ENCODE measurements at regions not wholly inside any gene's neighbourhood (a gene's known extent, or its start where the extent isn't known, plus 50 kb on each side); places are given as distances from the start of the nearest gene placed in this dataset.
"Not testable (repeated sequence)": the region's sequence is repeated elsewhere in the genome, so short reads cannot be mapped to it uniquely, and the experiment has no call there.

GRCh38 chr10:83982812-83983211 is 156.5 kb upstream of the GHITM start:
- no peak for DNase-seq (ENCODE audit: low read depth in 2 of 2)

DNA sequence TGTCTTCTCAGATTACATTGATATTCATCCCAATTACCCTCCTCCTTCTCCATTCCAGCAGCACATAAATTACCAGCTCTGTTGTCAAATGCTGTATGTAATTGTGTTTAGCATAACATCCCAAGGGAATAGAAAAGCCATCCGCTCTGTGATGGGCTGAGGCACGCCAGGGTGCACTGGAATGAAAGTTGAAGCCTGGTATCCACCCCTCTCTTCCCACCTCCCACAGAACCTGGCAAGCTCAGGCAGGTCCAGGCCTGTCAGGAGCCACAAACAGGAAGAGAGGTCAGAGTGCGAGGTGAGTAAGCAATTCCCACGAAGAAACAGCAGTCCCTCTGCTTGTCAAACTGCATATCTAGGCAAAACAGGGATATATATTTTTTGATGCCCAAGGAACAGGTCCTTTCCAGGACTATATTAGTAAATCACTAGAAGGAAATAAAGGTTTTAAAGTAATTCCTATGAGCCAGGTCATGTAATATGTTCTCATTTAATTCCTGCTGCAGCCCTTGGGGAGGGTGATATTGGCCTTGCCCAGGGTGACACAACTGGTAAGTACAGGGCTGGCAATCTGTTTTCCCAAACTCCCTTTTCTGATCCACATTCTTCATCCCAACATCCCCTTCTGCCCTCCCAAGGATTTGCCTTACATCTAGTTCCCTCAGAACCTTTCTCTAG is 155.6 kb upstream of the GHITM start:
- no peak for DNase-seq (ENCODE audit: low read depth in 2 of 2)

GRCh38 chr10:83984256-83984640 is 155.1 kb upstream of the GHITM start:
- DNase-seq (ENCODE audit: low read depth in 2 of 2): no peak

DNA sequence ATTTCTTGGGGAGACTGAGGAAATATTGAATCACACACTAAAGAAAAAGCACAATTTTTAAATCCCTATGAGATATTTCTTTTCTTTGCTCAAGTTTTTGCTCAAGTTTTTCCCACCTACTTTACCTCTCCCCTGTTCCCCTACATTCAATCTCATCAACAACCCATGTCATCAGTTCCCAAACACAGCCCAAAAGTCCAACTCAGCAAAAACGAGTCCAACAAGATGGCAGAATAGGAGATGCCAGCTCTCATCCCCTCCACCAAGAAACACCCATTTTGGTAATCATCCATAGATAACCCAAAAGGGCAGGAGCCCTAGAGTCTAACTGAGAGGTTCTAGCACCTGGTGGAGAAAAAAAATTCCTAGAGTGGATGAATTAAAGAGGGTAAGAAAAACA is 152.5 kb upstream of the GHITM start:
- no peak for DNase-seq (ENCODE audit: low read depth in 2 of 2)

- DNase-seq (ENCODE audit: low read depth in 2 of 2): no peak
Measured at GRCh38 chr10:83987216-83987615, 152.1 kb upstream of the GHITM start.

DNA sequence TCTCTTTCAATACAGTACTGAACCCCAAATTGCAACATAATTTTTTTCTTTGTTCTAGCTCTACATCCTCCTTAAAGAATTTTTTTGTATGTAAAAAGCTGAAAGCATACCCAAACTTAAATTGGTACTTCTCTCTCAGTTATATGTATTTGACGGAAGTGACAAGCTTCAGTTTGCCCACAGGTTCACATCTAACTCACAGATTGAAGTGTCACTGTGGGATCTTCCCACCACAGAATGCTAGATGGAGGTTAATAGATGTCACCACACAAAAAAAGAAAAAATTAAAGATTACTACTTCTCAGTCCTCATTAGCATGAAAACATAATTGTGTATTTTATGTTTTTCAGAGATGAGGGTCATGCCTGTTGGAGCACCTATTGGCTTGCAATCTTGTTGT is 150.9 kb upstream of the GHITM start:
- no peak for DNase-seq (ENCODE audit: low read depth in 2 of 2)

DNA sequence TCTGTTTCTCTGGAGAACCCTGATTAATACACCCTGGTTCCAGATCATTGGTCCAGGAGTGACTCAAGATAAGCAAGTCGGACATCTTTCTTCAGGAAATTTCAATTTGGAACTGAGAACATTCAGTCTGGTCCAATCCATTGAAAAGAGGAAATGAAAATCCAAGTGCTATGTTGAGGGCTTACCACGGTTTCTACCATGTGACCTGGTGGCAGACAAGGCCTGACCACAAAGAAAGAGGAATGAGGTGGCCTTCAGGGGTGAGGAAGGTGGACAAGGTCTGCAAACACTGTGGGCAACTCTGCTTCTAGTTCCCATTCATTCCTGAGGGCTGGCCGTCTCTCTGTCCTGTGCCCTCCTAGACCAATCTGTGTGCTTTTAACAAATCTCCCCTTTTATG is 149.2 kb upstream of the GHITM start:
- no peak for DNase-seq (ENCODE audit: low read depth in 2 of 2)

GRCh38 chr10:83991986-83992753 is 147.1 kb upstream of the GHITM start:
- DNase-seq (ENCODE audit: low read depth in 2 of 2): peak; percentile 2 to 5

GRCh38 chr10:83994325-83994724 is 145.0 kb upstream of the GHITM start:
- DNase-seq (ENCODE audit: low read depth in 2 of 2): no peak

DNA sequence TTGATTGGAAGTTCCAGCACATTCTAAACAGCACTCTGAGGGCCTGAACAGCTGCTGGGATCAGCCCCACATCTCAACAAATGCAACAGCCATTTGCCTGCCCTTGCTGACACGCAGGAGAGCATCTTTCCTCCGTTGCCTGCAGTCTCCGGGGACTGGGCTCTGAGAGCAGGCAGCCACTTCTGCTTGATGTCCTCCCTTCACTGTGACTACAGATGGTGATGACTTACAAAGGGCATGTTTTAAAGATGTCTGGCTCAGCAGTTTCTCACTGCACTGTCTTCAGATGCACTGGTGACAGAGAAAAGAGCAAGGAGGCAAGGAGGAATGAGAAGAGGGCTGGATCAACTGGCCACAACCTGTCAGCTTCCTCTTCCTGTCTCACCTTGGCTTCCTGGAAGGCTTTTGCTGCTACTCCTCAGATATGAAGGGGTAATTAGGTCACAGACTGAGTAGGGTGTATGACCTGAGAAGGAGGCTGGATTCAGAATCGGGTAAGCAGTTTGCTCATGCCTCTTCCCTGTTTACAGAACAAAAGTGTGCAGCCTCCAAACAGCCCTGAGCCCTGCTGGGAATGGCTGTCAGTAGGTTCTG is 143.5 kb upstream of the GHITM start:
- no peak for DNase-seq (ENCODE audit: low read depth in 2 of 2)

DNA sequence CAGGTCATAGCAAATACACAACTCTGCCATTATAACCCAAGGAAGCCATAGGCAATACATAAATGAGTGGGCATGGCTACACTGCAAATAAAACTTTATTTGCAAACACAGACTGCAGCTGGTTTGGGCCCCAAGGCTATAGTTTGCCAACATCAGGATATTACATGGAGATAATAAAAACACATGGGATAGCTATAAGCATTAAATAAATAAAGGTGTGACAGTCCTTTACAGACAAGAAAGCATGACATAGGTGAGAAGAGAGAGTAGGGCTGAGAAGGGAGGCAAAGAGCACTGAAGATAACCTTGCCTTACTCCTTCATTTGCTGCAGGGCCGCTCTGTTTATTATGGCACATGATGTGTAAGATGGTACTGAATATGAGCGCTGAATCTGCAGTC is 135.1 kb upstream of the GHITM start:
- DNase-seq (ENCODE audit: low read depth in 2 of 2): no peak

GRCh38 chr10:84005403-84005802 is 133.9 kb upstream of the GHITM start:
- DNase-seq (ENCODE audit: low read depth in 2 of 2): no peak

DNA sequence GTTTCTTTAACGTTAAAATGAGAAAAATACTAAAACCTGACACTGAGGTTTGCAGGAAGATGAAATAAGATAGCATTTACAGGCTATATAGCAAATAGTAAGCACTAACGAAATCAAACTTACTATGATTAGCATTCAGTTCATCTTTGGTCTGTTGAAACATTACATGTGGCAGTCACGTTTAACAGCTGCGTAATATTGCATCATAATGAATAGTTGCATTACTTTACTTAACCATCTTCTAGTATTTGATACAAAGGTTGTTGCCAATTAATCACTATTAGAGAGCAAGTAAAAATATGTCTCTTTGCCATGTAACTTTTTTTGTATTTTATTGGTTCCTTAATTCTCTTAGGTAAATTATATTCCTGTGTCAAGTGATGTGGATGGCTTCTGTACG is 131.8 kb upstream of the GHITM start:
- no peak for DNase-seq (ENCODE audit: low read depth in 2 of 2)

DNA sequence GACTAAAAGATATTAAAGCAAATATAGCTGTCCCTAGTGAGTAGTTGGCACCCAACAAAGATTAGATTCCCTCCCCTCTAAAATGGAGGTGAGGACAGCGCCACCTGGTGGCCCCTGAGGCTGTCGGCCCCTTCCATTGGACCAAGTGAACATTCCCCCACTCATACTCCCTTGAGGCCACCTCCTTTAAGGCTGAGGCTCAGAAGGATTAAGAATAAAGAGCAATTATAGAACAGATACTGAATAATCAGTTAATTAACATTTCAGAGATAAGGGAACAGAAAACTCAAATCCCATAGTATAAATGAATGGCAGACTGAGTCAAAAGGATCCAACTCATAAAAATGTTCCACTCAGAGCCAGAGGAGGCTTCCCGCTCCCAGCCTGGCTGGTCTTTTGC is 130.4 kb upstream of the GHITM start:
- peak; percentile 34 to 59 for DNase-seq (ENCODE audit: low read depth in 2 of 2)

DNA sequence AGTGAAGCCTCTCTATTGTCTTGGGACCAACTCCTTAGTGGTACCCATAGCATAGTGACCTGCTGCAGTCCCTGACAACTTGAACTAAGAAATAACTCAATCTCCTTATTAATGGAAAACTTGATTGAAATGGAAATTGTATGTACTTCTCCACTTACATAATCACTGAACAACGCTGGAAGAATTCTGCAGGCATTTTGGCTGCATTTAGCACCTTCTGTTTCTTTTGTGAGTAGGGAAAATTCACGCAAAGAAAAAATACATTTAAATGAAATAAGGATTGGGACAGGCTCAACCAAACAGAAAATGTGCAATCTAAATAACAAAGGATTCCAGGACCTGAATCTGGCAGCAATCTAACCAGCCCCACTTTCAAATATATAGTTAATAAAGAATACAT is 126.9 kb upstream of the GHITM start:
- DNase-seq (ENCODE audit: low read depth in 2 of 2): no peak

DNA sequence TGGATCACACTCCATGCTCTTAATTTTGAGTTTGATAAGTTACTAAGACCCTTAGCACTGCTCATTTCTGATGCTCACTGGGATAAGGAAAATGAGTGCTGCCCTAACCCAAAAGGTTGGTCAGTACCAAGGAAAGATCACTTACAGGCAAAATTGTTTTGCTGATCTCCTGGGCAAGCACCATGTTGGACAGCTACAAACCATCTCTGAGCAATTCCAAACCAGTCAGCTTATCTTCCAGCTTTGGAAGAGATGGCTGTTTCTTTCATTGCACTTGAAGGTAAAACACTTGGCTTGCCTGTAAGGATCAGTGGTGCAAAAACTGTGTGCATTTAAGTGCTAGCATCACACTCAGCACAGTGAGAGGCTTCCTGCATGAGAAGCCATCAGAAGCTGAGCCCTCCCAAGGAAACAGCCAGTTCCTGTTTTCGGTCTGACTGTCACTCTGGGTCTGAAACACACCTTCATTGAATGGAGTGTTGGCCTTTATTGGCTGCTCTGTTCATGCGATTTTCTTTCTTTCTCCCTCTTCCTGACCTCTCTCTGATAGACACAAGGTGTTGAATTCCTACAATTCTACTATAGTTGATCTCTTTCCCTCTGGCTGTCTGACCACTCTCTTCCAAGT is 126.4 kb upstream of the GHITM start:
- no peak for DNase-seq (ENCODE audit: low read depth in 2 of 2)

GRCh38 chr10:84015877-84016595 is 123.3 kb upstream of the GHITM start:
- DNase-seq (ENCODE audit: low read depth in 2 of 2): no peak

DNA sequence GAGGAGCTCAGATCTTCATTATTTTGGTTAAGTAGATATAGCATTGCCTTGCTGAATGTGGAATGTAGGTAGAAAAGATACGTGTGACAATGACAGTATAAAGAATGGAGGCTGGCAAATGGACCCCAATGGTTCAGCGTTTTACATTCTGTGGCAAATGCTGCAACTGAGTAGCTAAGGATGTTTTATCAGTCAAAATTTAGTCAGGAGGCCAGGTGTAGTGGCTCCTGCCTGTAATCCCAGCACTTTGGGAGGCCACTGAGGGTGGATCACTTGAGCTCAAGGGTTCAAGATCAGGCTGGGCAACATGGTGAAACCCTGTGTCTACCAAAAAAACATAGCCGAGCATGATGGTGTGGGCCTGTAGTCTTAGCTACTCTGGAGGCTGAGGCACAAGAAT is 120.5 kb upstream of the GHITM start:
- no peak for DNase-seq (ENCODE audit: low read depth in 2 of 2)

DNA sequence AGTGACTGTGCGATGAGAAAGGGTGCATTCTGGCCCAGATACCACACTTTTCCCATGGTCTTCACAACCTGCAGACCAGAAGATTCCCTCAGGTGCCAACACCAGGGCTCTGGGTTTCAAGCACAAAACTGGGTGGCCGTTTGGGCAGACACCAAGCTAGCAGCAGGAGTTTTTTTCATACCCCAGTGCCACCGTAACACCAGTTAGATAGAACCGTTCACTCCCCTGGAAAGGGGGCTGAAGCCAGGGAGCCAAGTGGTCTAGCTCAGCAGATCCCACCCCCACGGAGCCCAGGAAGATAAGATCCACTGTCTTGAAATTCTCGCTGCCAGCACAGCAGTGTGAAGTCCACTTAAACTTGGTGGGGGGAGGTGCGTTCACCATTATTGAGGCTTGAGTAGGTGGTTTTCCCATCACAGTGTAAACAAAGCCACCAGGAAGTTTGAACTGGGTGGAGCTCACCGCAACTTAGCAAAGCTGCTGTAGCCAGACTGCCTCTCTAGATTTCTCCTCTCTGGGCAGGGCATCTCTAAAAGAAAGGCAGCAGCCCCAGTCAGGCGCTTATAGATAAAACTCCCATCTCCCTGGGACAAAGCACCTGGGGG is 119.4 kb upstream of the GHITM start:
- not testable (repeated sequence) for DNase-seq (ENCODE audit: low read depth in 2 of 2)

DNA sequence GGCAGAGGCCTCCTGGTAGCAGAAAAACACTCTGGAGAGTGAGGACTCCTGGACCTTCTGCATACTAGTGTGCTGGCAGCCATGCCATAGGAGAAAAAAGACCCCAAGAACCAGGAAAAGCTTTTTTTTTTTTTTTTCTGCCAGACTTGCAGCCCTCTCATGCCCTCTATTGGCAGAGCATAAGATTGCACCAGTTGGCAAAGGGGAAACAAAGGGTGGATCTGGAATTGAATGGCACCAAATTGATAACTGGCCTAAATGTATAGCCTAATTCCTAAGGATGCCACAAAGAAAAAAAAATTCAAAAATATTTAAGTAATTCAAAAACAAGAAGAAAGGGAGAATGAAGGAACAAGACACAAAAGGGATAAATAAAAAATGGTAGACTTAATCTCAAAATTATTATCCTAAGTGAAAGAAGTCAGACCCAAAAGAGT is 112.5 kb upstream of the GHITM start:
- no peak for DNase-seq (ENCODE audit: low read depth in 2 of 2)

DNA sequence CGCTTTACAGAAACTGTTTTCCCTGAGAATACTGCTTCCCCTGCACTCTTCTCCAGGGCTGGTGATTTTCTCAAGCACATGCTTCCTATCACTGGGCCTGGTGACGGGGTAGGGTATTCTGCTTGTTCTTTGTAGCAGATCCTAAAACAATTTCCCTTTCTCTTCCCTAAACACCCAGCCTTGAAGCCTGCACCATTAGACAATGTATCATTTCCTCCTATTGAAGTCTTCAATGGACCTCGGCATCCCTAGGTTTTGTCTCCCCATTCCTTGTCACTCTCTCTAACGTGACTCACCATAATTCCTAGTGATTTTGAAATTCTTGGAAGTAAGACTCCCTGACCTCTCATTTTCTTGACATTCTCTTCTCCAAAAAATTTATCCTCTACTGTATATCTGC is 109.5 kb upstream of the GHITM start:
- DNase-seq (ENCODE audit: low read depth in 2 of 2): no peak

GRCh38 chr10:84038035-84038434 is 101.3 kb upstream of the GHITM start:
- DNase-seq (ENCODE audit: low read depth in 2 of 2): no peak
